Stimulated activated CD4-positive, alpha-beta T cell treated with anti-CD3 and anti-CD28 coated beads, Interleukin-1b, Interleukin-23, amount 100 ng/mL, for 24 hours (primary cell): ENCODE measurements at regions not wholly inside any gene's neighbourhood (a gene's known extent, or its start where the extent isn't known, plus 50 kb on each side); places are given as distances from the start of the nearest gene placed in this dataset.

Source experiments
- DNase-seq, 4 experiments: peaks; one replicate each; pipeline ENCODE4 v3.0.0-alpha.2; 2020; ENCODE audit warnings: low read depth in 4 of 4, low spot score in 1 of 4

DNA sequence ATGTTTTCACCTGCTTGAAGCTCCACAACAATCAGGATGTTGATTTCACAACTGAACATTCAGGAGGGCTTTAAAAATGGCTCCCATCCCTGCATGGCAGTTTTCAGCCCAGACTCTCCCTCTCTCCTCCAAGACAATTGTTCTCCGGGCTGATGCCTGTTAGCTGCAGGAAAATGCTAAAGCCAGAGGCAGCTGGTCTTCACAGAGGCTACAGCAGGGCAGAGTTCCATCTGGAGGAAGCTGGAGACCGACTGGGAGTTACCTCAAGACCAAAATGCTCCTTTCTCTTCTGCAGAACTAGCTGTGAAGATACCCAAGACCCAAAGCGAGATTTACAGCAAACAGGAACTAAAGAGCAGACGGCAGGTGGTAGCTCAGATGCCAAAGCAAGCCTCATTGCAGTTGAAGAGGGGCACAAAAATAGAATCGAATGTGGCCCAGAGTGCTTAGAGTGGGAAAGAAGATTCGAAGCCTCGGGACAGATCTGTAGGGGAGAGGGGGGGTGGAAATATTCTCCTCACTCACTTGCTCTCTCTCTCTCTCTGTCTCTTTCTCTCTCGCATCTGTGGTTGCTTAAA, 423.6 kb downstream of the ZNF521 start:
- DNase-seq: no peak

DNA sequence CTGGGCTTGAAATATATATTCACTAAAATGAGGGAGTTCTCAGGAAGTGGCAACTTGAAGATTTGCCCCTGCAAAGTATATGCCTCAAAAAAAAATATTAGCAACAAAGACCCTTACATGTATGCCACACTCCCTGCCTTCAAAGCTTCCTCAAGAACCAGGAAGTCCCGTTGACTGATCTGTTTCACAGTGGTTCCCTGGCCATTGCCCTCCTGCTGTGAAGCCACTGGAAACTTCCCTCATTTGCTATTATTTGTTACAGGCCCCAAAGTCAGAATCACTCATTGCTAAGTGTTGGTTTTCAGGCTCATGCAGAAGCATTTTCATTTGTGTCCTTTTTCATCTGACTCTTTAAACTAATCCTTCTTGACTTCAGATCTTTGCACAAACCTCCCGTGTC, 421.5 kb downstream of the ZNF521 start:
- no peak for DNase-seq

DNA sequence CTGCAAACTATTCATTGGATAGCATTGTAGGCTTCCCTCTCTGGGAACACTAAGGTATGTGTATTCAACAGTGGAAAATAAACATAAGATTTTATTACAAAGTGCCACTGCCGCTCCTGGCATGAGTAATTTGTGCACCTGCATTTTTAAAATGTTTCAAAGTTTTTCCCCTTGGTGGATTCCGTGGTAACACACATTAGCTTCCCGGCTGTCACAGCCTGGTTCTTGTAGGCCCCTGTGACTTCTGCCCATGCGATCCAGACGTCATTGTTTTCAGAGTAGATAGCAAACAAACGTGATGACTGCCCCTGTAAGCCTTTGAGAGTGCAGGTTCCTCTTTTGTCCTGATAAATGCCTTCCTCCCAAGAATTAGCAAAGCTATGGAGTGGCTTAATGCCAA, 421.0 kb downstream of the ZNF521 start:
- DNase-seq: no peak

DNA sequence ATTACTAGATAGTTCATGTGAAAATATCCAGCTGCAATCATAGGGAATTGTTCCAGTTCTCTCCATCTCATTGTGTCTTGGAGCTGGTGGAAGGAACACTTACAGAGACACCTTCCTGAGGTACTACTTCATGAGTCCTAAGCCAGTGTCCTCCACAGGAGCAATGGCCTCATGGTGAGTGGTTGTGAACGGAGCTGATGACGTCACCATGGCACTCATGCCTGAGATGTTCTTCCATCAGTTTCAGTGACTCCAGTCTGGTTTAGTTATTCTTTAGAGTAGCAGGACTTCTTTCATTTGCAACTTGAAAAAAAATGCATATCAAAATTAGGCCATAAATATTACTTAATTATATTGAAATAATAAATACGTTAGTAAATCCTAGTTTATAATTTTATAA, 418.6 kb downstream of the ZNF521 start:
- no peak for DNase-seq

DNA sequence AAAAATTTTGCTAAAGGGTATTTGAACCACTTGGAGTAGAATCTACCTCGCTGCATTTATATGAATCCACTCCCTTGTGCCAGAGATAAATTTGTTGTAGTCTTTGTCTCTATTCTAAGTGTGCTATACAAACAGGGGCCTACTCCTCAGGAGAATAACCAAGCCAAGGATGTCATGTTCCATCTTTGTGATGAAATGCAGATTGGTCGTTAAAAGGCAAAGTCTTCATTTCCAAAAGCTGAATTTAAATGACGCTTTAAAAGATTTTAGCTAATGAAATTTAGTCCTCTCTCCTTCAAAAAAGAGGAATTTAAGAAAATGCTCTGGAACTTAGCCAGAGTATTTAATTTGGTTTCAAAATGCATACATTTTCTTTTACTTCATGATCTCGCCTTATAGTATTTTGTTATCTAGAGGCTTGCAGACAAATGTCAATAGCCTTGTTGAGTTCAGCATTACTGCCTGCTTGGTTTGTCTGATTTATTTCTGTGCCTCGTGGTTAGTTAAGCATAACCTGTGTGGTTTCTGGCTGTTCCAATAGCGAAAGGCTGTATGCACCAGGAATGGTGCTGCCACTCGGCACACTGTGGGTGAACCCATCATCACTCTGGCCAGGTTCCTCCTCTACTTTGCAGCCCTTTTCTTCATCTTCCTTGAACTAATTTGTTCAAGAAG, 417.6 kb downstream of the ZNF521 start:
- no peak for DNase-seq

DNA sequence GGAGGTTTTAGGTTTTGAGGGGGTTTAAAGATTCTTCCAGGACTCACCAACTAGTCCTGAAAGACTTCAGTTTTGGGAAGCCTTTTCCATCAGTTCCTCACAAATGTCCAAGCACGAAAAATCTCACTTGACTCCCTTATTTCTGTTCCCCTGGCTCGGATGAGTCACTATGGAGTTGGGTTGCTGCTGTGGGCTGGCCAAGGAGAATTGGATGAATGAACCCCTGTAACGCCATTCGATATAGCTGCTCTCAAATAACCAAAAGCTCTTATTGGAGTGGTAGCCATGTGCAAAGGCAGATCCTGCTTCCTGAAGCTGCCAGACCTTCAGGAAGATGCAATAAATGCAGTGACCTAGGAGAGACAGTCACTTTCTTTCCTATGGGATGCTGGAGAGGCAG, 417.0 kb downstream of the ZNF521 start:
- no peak for DNase-seq

DNA sequence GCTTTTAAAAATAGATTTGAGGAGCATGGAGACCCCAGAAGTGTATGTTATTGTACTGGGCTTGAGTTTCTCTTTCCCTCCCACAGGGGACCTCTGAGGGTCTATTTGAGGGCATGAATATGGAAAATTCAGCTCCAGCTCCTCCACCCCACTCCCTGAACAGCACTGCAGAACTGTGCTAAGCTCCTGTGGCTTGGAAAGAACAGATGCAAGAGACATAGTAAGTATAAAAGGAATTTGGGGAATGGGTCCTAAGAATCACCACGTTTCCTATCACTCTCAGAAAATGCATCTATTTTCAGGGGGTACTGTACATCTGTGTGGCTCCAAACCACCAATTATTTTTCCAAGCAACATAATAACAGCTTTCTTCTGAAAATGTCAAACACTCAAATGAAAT, 416.1 kb downstream of the ZNF521 start:
- DNase-seq: no peak

DNA sequence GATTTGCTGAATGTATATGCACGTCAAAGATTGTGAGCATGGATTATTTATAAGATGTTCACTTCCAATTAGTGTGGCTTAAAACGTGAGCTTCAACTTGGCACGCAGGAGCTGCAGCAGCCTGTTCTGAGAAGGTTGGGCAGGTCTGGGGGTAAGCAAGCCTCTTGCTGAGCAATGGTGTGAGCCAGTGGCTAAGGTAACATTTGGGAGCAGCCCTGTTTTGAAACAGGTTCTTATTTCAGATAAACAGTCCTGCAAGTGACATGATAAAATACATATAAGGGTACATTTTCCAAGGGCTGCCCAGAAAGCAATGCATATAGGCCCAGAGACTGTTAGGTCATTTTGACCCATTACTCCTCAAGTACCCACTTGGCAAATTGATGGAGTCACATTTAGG, 415.3 kb downstream of the ZNF521 start:
- no peak for DNase-seq

DNA sequence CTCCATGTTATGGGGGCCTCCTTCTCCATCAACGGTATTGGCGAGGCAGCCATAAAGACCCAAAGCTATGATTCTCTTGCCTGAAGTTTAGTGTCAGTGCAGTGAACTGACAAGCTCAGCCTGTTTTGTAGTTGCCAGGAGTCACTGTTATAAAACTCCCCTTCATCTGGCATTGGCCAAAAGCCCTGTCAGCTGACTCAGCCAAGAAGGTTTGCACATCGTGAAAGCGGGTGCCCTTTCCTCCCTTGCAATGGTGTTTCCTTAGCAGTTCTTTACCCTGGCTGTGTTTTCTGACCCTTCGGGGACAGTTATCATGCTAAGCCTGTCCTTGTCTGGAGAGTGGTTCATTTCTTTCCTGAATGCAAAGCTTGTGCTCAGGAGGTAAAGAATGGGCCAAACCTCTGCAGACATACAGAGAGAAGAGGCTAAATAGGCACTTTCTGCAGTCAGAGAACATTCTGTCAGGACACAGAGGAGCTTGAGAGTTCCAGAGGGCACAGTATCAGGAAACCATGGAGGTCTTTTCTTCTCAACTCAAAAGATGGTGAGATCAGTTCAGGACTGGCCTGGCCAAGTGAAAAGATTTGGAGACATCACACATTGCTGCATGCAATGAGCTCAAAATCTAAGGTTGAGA, 414.2 kb downstream of the ZNF521 start:
- DNase-seq: no peak

DNA sequence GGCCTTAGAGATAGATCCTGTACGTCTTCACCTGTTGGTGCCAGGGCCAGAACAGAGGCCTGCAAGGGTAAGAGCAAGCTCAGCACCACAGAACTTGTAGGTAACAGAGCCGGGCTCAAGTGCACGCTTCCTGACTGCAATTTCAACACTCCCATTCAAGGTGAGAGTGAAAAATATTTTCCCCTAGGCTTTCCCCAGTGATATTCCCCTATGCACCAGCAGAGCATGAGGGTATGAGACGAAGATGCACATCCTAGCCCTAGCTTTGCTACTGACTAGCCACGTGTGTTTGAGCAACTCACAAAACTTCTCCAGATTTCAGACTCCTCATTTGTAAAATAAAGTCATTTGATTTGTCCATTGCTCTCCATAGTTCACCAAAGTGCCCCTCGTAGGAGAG, 411.6 kb downstream of the ZNF521 start:
- DNase-seq: no peak

DNA sequence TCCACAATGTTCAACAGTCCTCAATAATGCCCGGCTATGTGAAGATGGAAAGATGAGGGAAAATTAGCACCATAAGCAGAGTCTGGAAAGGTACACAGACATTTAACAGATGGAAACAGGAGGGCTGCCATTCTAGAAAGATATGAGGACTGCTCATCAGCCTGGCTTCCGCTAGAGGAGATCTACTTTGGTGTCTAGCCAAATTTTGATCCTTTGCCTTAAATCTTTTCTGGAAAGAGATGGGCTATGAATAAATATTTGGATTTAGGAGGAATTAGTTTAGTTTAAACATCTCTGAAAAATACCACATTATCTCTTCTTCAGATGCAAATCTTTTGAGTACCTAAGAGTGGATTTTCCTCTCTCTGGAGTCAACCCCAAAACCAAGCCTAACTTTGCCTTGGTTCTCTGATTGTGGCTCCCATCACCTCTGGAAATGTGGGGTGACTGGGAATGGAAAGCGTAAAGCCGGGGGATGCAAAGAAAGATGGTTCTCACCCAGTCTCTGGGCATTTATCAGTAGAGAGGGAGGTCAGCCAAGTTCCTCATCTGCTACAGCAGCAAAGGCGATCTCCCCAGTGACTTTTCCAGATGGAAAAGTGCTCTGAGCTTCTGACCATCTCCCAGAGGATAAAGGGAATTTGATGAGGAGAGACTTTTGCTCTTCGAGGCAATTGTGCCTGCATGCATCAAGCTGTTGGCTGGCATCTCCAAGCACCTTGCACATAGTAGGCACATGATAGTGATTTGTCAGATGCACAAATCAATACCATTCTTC, 410.6 kb downstream of the ZNF521 start:
- DNase-seq: no peak

DNA sequence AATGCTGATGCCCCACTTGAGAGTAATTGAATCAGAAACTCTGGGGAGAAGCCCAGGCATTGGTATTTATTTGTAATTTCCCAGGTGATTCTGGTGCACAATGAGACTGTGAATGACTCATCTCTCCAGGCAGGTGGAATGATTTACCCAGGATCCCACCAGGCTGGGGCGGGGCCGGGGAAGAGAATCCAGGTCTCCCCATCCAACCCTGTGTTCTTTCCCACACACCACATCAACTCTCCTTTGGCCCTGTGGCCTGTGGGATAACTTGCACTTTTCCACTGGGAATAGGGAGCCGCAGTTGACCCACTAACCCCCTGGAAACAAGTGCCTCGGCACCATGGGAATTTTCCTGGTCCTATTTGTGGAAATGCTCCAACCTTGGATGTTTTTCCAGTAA, 409.8 kb downstream of the ZNF521 start:
- DNase-seq: no peak

DNA sequence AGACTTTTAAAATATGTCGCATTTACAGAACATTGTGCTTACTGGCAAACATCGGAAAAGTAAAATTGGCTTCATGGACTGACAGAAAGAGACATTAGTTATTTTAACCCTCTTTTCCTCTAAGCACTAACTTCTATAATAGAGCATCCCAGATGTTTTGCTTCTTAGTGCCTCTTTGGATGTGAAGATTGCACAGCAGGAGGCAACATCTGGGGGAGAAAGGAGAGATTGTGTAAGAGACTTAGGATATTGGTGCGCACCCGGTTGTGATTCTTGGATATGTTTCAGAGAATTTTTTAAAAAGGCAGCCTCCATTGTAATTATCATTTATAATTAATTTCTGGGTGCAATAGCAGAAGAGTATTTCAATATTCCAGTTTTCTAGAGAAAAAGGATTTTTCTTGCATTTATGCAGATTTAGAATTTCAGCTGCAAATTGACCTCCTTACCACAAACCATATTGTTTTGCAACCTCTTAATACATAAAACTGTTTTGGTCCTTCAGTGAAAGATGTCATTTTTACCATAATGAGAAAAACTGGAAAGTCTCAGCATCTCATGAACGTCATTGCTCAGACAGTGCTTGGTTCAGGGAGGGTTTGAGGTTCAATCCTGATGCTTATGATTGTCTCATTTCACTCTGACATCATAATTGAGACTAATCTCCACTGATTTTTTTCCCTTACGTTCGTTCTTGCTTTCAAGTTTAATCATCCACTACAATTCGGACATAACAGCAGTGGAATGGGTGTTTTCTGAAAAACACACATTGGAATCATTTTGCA, 404.3 kb downstream of the ZNF521 start:
- no peak for DNase-seq

DNA sequence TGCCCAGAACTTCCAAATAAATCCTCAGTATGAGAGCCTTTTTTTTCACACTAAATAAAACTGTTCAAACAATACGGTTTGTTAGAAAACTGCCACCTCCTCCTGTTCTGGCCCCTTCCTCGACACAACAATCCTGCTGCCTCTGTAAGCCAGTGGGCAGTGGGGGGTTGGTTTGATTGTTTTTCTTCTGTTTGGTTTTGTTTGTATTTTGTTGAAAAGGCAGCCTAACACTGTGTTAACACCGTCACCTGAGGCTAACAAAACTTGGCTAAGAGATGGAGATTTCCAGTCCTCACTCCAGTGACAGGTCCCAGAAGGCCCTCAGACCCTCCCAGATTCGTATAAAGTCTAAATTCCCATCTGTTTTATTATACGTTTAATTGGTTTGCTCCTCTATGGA, 402.1 kb downstream of the ZNF521 start:
- no peak for DNase-seq

DNA sequence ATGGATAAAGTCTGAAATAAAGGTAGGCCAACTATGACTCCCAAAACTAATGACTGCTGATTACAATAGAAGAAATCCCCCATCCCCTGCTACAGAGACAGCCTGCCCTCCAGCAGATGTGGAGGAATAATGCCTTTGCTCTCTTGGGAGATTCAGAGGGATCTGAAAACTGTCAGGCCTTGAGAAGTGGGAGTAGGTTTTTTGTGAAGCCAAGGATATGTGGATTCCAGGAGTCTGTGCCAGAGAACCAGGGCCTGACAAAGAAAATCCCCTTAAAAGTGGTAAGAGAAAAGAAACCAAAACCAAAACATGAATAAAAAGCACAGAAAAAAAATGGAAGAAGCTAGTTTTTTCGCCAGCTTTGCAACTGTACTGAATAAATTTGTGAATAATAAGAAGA, 397.6 kb downstream of the ZNF521 start:
- no peak for DNase-seq

DNA sequence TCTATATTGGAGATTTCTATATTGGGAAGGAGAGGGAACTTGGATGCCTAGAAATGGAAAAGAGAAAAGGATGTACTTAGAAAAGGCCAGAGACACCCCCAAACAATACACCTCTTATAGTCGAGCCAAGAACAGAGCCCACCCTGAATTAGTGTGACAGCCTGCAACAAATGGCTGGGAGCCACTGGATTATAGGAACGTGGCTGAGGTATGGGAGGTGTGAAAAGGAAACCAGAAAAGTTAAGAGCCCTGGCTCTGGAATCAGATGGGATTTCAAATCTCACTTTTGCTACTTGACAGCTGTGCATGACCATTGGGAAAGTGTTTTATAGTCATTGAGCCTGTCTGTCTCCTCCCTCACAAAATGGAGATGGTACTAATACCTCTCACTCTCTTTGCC, 394.0 kb downstream of the ZNF521 start:
- DNase-seq: no peak

DNA sequence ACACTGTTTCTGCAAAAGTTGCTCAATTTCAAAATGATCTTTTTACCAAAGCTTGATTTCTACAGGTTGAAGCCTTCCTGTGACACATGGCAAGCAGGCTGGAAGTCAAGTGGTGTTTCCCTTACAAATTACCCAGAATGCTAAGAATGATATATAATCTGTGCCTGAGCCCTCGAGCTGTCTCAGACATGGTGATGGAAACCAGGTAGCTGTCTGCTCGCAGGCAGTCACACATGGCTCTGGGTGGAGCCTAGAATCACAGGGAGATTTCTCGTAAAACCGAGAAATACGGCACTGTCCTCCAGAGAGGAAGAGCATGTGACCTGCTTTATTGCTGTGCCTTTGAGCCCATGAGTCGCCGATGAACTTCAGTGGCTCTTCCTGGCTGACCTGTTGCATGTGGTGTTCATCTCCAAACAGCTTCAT, 392.9 kb downstream of the ZNF521 start:
- no peak for DNase-seq

DNA sequence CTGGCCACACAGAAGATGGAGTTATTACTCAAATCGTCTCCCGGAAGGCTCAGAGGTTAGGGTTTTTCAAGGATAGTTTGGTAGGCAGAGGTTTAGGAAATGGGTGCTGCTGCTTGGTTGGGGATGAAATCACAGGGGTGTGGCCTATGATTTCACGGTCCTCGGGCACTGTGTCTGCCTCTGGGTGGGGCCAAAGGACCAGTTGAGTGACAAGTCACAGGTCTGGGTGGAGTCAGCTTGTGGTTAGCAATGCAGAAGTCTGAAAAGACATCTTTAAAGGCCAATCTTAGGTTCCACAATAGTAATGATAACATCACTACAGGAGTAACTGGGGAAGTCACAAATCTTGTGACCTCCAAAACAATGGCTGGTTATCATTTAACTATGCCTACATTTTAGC, 387.8 kb downstream of the ZNF521 start:
- no peak for DNase-seq

DNA sequence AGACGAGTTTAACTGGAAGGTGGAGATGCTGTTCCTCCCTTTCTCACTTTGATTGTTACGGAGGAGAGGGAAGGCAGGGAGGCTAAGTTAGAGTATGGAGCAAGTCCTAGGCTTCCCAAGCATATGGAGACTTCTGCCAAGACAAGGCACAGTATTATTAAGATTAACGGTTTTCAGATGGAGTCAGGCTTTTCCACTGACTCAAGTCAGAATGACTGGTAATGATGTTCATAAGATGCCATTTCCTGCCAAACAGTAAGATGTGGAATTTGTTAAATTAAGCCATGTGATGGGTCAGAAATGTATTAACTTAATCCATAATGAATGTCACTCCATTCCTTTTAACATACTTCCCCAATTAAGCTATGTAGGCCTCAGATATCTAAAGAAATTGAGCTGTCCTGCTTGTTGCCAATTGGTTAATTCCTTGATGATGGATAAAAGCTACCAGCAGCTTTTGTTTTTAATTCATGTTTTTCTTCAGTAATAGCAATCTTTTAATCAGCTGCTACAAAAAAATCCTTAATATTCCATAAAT, 383.7 kb downstream of the ZNF521 start:
- DNase-seq: no peak

DNA sequence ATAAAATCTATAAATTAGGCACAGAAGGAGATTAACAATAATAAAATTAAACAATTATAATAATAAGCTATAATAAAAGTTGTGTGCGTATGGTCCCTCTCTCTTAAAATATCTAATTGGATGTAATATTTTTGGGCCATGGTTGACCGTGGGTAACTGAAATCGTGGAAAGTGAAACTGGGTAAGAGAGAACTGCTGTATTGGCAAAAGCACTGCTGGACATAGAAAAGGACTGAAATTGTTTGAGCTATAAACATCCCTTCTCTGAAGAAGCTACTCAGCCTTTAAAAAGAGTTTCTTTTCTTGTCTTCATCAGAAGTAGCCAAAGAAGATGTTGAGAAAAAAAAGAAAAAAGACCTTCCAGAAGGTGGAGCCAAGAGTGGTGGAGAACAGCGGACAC, 379.4 kb downstream of the ZNF521 start:
- no peak for DNase-seq

DNA sequence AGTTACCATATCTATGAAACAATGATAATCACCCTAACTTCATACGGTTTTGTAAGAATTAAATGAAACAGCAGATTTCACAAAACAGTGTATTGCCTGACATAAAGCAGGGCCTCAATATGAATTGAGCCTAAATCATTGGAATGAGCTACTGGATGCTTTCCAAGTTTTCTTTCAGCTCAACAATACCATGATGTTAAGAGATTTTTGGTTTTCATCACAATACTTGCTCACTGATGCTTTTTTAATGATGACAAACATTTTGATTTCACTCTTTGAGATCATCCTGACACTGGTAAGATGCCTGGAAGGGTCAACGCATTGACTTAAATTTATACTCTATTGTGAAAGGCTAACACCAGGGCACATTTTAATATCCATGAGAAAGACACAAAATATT, 377.5 kb downstream of the ZNF521 start:
- DNase-seq: no peak
